ENCODE measurements at regions not wholly inside any gene's neighbourhood (a gene's known extent, or its start where the extent isn't known, plus 50 kb on each side); places are given as distances from the start of the nearest gene placed in this dataset.

GRCh38 chr20:60266177-60266823, 308.1 kb downstream of the CDH26 start:
- 37% methylated on average over 7 of the region's 9 CpGs for WGBS (ENCODE audit: low lambda C conversion rate)
- Histone ChIP-seq H3K9me3 (no peaks in the 10 kb centered on the region), H3K27me3 (ENCODE audit: insufficient read depth) (no peaks in the 10 kb centered on the region), H4K20me1 (ENCODE audit: insufficient read depth) (no peaks in the 10 kb centered on the region), H3K27ac (ENCODE audit: low read depth in 2 of 2, low read length in 1 of 2) (no peak overlapping the region), H3K4me2 (no peak overlapping the region), H3F3A (replicated peaks; ENCODE audit: insufficient read depth) (no peaks in the 10 kb centered on the region), H3K4me1 (ENCODE audit: control insufficient read depth in 1 of 2, insufficient read depth in 2 of 2, low read depth in 1 of 2, low read length in 1 of 2) (peaks cover 0 to 3% of the 10 kb centered on the region in 2 experiments; a peak in 1 of 4 replicates), H3K36me3 (replicated peaks in 1 of 2; ENCODE audit: control insufficient read depth in 1 of 2, insufficient read depth in 2 of 2, low read length in 1 of 2) (no peaks in the 10 kb centered on the region), H3K9me2 (no peaks in the 10 kb centered on the region), H3K4me3 (ENCODE audit: low read depth in 2 of 2, low read length in 1 of 2) (no peak overlapping the region), H2AFZ (ENCODE audit: low read depth) (no peak overlapping the region), H3K9ac (no peak overlapping the region), H3K79me2 (ENCODE audit: insufficient read depth) (no peaks in the 10 kb centered on the region)
- ChIA-PET POLR2A (interaction anchor here (0.6 kb wide), 1 partner anchor 54 kb away, joined by 3 read pairs; no protein-coding TSS in a partner anchor), CTCF (interaction anchor here (0.5 to 1.1 kb wide), 4 partner anchors 9 to 1471 kb away, joined by 3 to 5 read pairs (median 3); no protein-coding TSS in a partner anchor)
- DNase-seq = no peak
- TF ChIP-seq MEF2A (IDR thresholded peaks at IDR 0.05; ENCODE audit: borderline replicate concordance, low read depth) = no peak
- no peak for TF ChIP-seq JUND (IDR thresholded peaks at IDR 0.05)
- no peak for TF ChIP-seq REST (IDR thresholded peaks at IDR 0.05; ENCODE audit: low read depth, low read length)
- TF ChIP-seq ZBTB33 (IDR thresholded peaks at IDR 0.05; ENCODE audit: borderline replicate concordance, low read depth) = no peak
- no peak for TF ChIP-seq ELF1 (IDR thresholded peaks at IDR 0.05)
- TF ChIP-seq FOSL2 (IDR thresholded peaks at IDR 0.05; ENCODE audit: borderline replicate concordance, low read depth) = no peak
- no peak for TF ChIP-seq RAD21 (IDR thresholded peaks at IDR 0.05; ENCODE audit: low read length)
- no peak for TF ChIP-seq RXRA (IDR thresholded peaks at IDR 0.05; ENCODE audit: borderline replicate concordance, low read depth)
- no peak for TF ChIP-seq SMC3 (IDR thresholded peaks at IDR 0.05; ENCODE audit: low read depth, low read length)
- TF ChIP-seq YY1 (IDR thresholded peaks at IDR 0.05; ENCODE audit: low read depth) = no peak
- TF ChIP-seq GABPA (IDR thresholded peaks at IDR 0.05; ENCODE audit: low read depth) = no peak
- TF ChIP-seq POLR2AphosphoS5 (IDR thresholded peaks at IDR 0.05; ENCODE audit: low read depth, low read length) = no peak
- TF ChIP-seq TAF1 (IDR thresholded peaks at IDR 0.05; ENCODE audit: borderline replicate concordance, low read depth, low read length) = no peak

All from SK-N-SH (cell line).